Omental fat pad (tissue), 3 donors: ENCODE measurements at regions not wholly inside any gene's neighbourhood (a gene's known extent, or its start where the extent isn't known, plus 50 kb on each side); places are given as distances from the start of the nearest gene placed in this dataset.

ENCODE experiments used
- ATAC-seq: fragments of 150-250 bp; one replicate; pipeline ENCODE4 v1.9.1; 2016; ENCODE audit warnings: mild to moderate bottlenecking, moderate library complexity; ENCODE audit not compliant: low FRiP score
- DNase-seq: peaks from one replicate; pipeline ENCODE4 v3.0.0-alpha.2; 2019; ENCODE audit warnings: low spot score
- CTCF ChIP-seq, 3 donors: fragments of 450-650 bp; IDR thresholded peaks; one replicate each; pipeline ENCODE4 v1.5.1; 2016 to 2017; ENCODE audit warnings: antibody characterized with exemption in 3 of 3, mild to moderate bottlenecking in 3 of 3, moderate library complexity in 2 of 3

GRCh38 chr11:64457416-64458010 lies 98.2 kb upstream of the SLC22A11 start:
- no peak for TF ChIP-seq CTCF (IDR thresholded peaks at IDR 0.05)
- DNase-seq = no peak
- no peak for ATAC-seq

GRCh38 chr11:64458997-64459396 lies 96.7 kb upstream of the SLC22A11 start:
- ATAC-seq (no peak), DNase-seq (no peak)
- no peak for TF ChIP-seq CTCF (IDR thresholded peaks at IDR 0.05)

GRCh38 chr11:64459609-64460008 lies 96.1 kb upstream of the SLC22A11 start:
- no peak for TF ChIP-seq CTCF (IDR thresholded peaks at IDR 0.05)
- DNase-seq (no peak), ATAC-seq (no peak)

- no peak for ATAC-seq
- no peak for TF ChIP-seq CTCF (IDR thresholded peaks at IDR 0.05)
- no peak for DNase-seq
Observed at GRCh38 chr11:64461081-64461480, 94.7 kb upstream of the SLC22A11 start.

- ATAC-seq (no peak), DNase-seq (no peak)
- no peak for TF ChIP-seq CTCF (IDR thresholded peaks at IDR 0.05)
Observed at GRCh38 chr11:64466115-64466718, 89.5 kb upstream of the SLC22A11 start.

- no peak for DNase-seq
- no peak for TF ChIP-seq CTCF (IDR thresholded peaks at IDR 0.05)
- no peak for ATAC-seq
Observed at GRCh38 chr11:64469288-64469687, 86.5 kb upstream of the SLC22A11 start.
